DLD1 (cell line): ENCODE measurements at regions not wholly inside any gene's neighbourhood (a gene's known extent, or its start where the extent isn't known, plus 50 kb on each side); places are given as distances from the start of the nearest gene placed in this dataset.
"Not testable (repeated sequence)": the region's sequence is repeated elsewhere in the genome, so short reads cannot be mapped to it uniquely, and the experiment has no call there.

Source experiments
- in situ Hi-C: cut with HindIII; loops from 2 replicates; pipeline ENCODE4 v1.10.0; 2017; ENCODE audit warnings: low sequenced_read_pairs

- in situ Hi-C loops = no loop called here
Observed at GRCh38 chr2:238596571-238597551, 170.1 kb downstream of the ASB1 start.

GRCh38 chr2:238597638-238598528 lies 171.2 kb downstream of the ASB1 start:
- in situ Hi-C loops = no loop called here

- in situ Hi-C loops = no loop called here
Observed at GRCh38 chr2:238598802-238599530, 172.2 kb downstream of the ASB1 start.

DNA sequence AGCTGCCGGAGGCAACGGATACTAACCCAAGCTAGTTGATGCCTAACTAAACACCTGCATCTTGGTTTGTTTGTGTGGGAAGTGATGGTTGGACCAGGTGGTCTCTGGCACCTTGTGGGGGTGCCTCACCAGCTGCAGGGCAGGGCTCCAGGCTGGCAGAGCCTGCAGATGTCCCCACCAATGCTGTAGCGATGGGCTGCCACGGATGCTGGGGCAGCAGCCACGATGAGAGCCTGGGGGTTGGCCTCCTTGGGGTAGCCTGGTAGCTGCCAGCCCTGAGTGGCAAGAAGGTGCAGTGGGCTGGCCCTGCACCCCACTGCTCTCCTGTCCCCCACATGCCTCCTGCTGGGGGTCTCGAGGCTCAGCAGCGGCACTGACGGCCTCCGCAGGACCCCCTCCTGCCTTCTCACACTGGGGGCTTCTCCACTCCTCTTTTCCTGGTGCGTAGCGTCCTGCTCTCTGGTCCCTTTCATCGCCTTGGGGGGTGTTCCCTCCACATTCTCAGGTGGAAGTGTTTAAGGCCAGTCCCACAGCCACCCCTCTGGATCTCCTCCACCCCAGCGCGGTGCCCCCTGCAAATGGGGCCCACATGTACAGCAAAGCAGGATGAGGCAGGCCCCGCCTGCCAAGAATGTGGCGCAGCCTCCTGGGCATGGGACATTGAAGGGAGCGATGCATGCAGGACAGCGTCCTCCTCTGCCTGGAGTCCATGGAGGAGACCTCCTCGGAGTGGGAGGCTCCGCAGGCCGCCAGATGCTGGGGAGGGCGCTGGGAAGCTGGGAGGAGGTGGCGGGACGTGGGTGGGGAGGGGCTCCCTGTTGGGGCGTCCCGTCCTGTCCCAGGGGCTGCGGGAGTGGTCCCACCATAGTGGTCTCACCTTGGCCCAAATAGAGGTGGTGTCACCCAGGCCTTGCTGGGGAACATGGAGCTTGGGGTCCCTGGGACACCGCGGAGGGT lies 173.1 kb downstream of the ASB1 start:
- in situ Hi-C loops = no loop called here

DNA sequence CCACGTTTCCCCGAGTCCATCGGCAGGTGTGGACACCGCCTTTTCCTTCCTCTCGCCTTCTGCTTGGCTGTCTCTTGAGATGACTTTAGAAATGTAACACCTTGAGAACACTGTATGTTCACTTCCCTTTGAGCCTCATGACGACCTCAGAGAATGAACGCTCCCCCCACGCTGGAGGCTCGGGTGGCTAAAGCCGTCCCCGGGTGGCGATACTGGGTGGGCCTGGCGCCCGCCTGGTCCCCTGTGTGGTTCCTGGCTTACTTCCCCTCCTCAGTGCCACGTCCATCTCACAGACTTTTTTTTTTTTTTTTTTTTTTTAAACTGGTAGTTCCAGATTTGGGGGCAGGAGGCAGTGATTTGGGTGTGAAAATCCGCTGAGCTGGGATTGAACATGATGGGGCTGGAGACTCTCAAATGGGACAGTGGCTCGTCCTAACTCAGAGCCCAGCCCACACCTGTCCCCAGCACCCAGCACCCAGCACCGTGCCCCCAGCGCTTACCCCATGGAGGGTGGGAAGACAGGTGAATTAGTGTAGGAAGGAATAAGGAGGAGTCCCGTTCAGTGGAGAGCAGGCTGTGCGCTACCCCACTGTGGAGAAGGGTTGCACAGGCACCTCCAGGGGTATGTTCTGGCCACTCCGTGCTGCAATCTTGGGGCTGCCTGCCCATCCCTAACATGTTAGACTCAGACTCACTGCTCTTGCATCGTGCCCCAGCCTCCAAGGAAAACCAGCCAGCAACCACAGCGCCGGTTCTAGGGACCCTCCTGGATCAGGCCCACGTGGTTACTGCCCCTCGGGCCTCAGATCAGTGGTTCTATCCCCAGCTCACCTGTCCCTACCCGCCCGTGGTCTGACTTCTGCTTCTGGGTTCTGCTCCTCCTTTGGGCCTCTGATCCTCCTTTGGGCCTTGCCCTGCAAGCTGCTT lies 174.0 kb downstream of the ASB1 start:
- in situ Hi-C loops = no loop called here

- in situ Hi-C loops = no loop called here
Observed at GRCh38 chr2:238601433-238602222, 174.9 kb downstream of the ASB1 start.

DNA sequence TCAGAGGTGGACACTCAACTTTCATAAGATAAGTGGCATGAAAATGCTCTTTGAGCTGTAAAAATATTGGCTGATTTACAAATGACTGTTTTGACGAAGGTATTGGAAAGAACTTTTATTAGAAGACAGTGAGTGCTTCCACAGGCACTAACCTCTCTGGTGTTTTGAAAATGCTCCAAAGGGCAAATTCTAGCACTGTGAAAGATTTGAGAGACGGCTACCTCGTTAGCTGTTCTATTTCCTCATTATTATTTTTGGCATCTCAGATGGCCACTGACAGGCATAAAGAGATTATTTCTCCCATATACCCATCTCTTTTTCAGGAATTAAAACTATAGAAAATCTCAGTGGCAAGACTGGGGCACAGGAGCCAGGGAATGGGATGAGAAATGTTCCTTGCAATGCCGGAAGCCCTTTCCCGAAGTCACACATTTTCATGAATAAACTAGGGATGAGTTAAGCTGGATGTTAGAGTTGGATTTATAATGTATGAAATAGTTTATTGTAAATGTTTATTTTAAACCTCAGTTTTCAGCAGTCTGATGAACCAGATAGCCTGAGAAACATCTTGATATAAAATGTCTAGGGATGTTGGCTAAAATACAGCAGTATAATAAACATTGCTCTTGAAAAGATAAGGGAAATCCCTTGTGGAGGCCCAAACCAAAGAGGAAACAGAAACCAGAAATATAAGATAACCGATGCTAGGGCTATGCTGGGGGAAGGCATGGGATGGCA lies 175.7 kb downstream of the ASB1 start:
- in situ Hi-C loops = no loop called here

DNA sequence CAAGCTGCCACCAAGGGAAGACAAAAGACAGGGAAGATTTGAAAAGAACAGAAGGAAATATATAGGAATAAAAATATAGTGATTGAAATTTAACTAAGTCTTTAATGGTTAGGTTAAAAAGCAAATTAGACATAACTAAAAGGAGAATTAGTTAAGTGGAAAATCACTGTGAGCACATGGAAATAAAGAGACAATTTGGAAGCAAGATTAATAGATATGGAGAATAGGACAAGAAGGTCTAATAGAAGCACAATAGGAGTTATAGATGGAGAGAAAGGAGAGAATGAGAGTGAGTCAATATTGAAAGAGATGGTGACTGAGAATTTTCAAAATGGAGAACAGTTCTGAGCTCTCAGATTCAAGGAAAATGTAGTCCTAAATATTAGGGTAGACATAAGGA lies 176.9 kb downstream of the ASB1 start:
- in situ Hi-C loops = no loop called here

- in situ Hi-C loops = no loop called here
Observed at GRCh38 chr2:238606311-238606710, 179.6 kb downstream of the ASB1 start.

DNA sequence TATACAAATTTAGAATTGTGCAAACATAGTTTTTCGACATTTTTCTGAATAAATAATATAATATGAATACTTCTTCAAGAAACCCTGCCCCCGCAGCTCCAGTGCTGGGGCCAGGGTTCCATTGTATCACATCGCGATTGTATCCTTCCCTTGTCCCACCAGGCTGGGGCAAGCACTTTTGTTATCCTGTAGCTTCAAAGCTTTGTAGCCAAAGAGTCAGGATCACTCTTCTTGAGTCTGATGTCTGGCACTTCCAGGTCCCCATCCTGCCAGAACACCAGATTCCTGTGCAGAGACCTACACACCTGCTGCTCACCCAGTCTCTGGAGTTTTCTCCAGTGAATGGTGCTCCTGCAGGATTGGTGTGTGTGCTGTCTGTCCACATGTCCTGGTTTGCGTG lies 186.9 kb downstream of the ASB1 start:
- in situ Hi-C loops = no loop called here

GRCh38 chr2:238614376-238614775 lies 187.6 kb downstream of the ASB1 start:
- in situ Hi-C loops = no loop called here

- in situ Hi-C loops = no loop called here
Observed at GRCh38 chr2:238615187-238615586, 188.5 kb downstream of the ASB1 start.

DNA sequence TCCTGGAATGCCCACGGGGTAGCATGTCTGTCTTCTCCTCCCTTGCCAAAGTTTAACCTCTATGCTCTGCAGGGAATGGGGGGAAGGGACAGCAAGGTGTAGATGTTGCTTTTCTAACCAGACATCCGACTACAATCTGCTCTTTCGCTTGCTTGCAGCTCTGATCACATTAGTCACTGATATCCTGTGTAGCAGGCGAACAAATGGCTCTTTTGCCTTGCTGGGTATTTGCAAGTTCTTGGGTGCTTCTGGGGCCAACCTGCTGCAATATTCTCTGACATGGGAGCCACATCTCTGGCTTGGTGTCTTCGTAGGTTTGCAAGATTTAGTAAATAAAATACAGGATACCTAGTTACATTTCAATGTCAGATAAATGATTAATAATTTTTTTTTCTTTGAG lies 190.0 kb downstream of the ASB1 start:
- in situ Hi-C loops = no loop called here

DNA sequence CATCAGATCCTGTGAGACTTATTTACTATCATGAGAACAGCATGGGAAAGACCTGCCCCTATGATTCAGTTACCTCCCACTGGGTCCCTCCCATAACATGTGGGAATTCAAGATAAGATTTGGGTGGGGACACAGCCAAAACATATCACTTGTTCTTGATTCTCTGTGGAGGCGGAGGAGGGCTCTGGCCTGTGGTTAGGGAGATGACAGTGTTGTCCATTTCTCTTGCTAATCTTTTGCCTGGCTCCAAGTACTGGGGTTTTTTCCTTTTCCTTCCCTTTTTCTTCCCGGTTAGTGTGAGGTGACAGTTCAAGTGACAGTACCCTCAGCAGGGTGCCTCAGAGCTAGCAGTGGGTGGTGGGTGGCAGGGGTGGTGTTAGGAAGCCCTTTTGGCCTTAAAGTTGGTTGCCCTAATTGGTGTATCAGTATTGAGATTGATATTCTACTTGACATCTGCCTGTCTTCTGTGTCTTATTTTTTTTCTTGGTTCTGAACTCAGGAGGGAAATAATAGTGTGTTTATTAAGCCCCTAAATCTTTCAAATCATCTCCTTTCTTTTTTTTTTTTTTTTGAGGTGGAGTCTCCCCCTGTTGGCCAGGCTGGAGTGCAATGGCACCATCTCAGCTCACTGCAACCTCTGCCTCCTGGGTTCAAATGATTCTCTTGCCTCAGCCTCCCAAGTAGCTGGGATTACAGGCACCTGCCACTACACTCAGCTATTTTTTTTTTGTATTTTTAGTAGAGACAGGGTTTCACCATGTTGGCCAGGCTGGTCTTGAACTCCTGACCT lies 192.0 kb downstream of the ASB1 start:
- in situ Hi-C loops = not testable (repeated sequence)

DNA sequence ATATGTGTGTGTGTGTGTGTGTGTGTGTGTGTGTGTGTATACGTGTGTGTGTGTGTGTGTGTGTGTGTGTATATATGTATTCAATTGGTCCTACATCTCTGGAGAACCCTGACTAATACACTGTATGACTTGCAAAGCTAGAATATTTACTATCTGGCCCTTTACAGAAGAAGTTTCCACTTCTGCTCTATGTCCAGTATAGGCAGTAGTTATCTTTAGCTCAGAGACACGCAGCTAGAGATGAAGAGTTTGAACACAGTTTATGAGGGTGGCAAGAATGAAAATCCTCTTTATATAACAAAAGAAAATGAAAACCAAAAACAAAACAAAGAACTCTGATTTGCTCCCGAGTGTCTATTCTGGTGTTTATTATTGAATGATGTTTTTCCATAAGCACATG lies 201.2 kb downstream of the ASB1 start:
- in situ Hi-C loops = no loop called here

- in situ Hi-C loops = no loop called here
Observed at GRCh38 chr2:238629064-238629463, 202.3 kb downstream of the ASB1 start.
